ENCODE measurements at regions not wholly inside any gene's neighbourhood (a gene's known extent, or its start where the extent isn't known, plus 50 kb on each side); places are given as distances from the start of the nearest gene placed in this dataset.
A peak's percentile ranks its signal among the peaks of the same experiment; 100 is the strongest.

- Histone ChIP-seq H3K27ac (ENCODE audit: extremely low read length, insufficient read depth, low read length) (no peak overlapping the region), H3K36me3 (replicated peaks in 1 of 2; ENCODE audit: control insufficient read depth in 1 of 2, insufficient read depth in 2 of 2, low read length in 2 of 2) (no peaks in the 10 kb centered on the region), H3K4me3 (replicated peaks in 1 of 3; ENCODE audit: insufficient read depth in 1 of 3, low read depth in 2 of 3, low read length in 3 of 3) (peak overlapping the region; percentile 5 to 52 (median 11); a peak in 3 of 6 replicates), H4K20me1 (ENCODE audit: insufficient read depth, low read length) (no peaks in the 10 kb centered on the region), H2AFZ (ENCODE audit: low read length) (no peak overlapping the region), H3K79me2 (ENCODE audit: insufficient read depth, low read length) (no peaks in the 10 kb centered on the region), H3K9ac (ENCODE audit: insufficient read depth, low read depth, low read length) (no peak overlapping the region), H3K4me1 (ENCODE audit: insufficient read depth, low read length) (peaks cover 13% of the 10 kb centered on the region), H3K27me3 (ENCODE audit: control insufficient read depth in 1 of 2, insufficient read depth in 2 of 2, low read length in 2 of 2) (peaks cover 6 to 74% of the 10 kb centered on the region in 2 experiments; a peak in 4 of 5 replicates), H3K9me3 (ENCODE audit: low read length) (no peaks in the 10 kb centered on the region), H3K4me2 (ENCODE audit: low read depth, low read length) (peak overlapping the region; percentile 67)
- 43% methylated on average over 35 of the region's 44 CpGs for WGBS (ENCODE audit: low lambda C conversion rate)
- ATAC-seq: peak; percentile 27
- DNase-seq (ENCODE audit: low spot score): peak; percentile 35
- no peak for FAIRE-seq
- BruUV-seq (replicated peaks): no TSS peak
- CTCF ChIA-PET (ENCODE audit: low intra/inter-chr PET ratio, low total read pairs): no interaction called here
- in situ Hi-C loops (cut with HindIII; ENCODE audit: extremely low pct_ligation_motif_present, low pct_unique_long_range_greater_than_20kb): no loop called here
- POLR2A ChIA-PET: no interaction called here
- intact Hi-C loops (cut with micrococcal nuclease; ENCODE audit: unreplicated experiment): no loop called here
- TF ChIP-seq HNRNPLL (IDR thresholded peaks at IDR 0.05; ENCODE audit: low read depth, low read length, poor library complexity, severe bottlenecking) (peak; percentile 63), ZGPAT (CRISPR knock-in tag; IDR thresholded peaks at IDR 0.05) (peak; percentile 41; the same call in 1 of the 2 replicates), ARID5B (CRISPR knock-in tag; IDR thresholded peaks at IDR 0.05) (peak; percentile 53; the same call in 1 of the 2 replicates), MXD3 (CRISPR knock-in tag; IDR thresholded peaks at IDR 0.05) (peak; percentile 41; the same call in 1 of the 2 replicates), ETV5 (CRISPR knock-in tag; IDR thresholded peaks at IDR 0.05; ENCODE audit: borderline replicate concordance) (peak; percentile 87), ZNF331 (CRISPR knock-in tag; IDR thresholded peaks at IDR 0.05) (peak; percentile 52; the same call in 1 of the 2 replicates), ZSCAN21 (CRISPR knock-in tag; IDR thresholded peaks at IDR 0.05; ENCODE audit: borderline replicate concordance) (peak; percentile 39; the same call in 1 of the 2 replicates), KDM5B (CRISPR knock-in tag; IDR thresholded peaks at IDR 0.05; ENCODE audit: borderline replicate concordance) (peak; percentile 75; the same call in 1 of the 2 replicates), SIX4 (CRISPR knock-in tag; IDR thresholded peaks at IDR 0.05) (0 out of 2 replicates have a peak, but pooled peaks have one; percentile 9), ZBED4 (CRISPR knock-in tag; IDR thresholded peaks at IDR 0.05; ENCODE audit: borderline replicate concordance) (no peak), GATAD2A (CRISPR knock-in tag; IDR thresholded peaks at IDR 0.05) (peak; percentile 66), HDAC1 (CRISPR knock-in tag; IDR thresholded peaks at IDR 0.05) (peak; percentile 59; the same call in 1 of the 2 replicates), HOXA3 (CRISPR knock-in tag; IDR thresholded peaks at IDR 0.05) (peak; percentile 55), MAX (IDR thresholded peaks at IDR 0.05) (peak; percentile 80; the same call in 1 of the 2 replicates)
These were observed 70.8 kb upstream of the TNRC6C start for GRCh38 chr17:77887464-77888241.

All from HepG2 (cell line).